GM18907 (cell line): ENCODE measurements at regions not wholly inside any gene's neighbourhood (a gene's known extent, or its start where the extent isn't known, plus 50 kb on each side); places are given as distances from the start of the nearest gene placed in this dataset.

ENCODE experiments used
- ATAC-seq: cut with Tn5 transposase; IDR thresholded peaks from one replicate; pipeline ENCODE4 v1.9.1; 2021; ENCODE audit warnings: mild to moderate bottlenecking, moderate library complexity; ENCODE audit not compliant: unreplicated experiment

- no peak for ATAC-seq
Observed at GRCh38 chr4:136691607-136692006, 840.7 kb downstream of the PCDH18 start.

- ATAC-seq, result no peak
Observed at GRCh38 chr4:136690360-136690759, 841.9 kb downstream of the PCDH18 start.

- no peak for ATAC-seq
Observed at GRCh38 chr4:136687596-136687995, 844.7 kb downstream of the PCDH18 start.

GRCh38 chr4:136687118-136687517 is 845.2 kb downstream of the PCDH18 start:
- ATAC-seq, result no peak

GRCh38 chr4:136680761-136681160 is 851.5 kb downstream of the PCDH18 start:
- ATAC-seq, result no peak

- ATAC-seq, result no peak
Observed at GRCh38 chr4:136680271-136680670, 852.0 kb downstream of the PCDH18 start.

- ATAC-seq, result no peak
Observed at GRCh38 chr4:136670265-136670664, 862.0 kb downstream of the PCDH18 start.

GRCh38 chr4:136664988-136665387 is 867.3 kb downstream of the PCDH18 start:
- no peak for ATAC-seq

GRCh38 chr4:136662539-136662938 is 869.8 kb downstream of the PCDH18 start:
- ATAC-seq, result no peak

GRCh38 chr4:136653640-136654406 is 878.5 kb downstream of the PCDH18 start:
- ATAC-seq, result no peak

- no peak for ATAC-seq
Observed at GRCh38 chr4:136651932-136652331, 880.4 kb downstream of the PCDH18 start.

- ATAC-seq, result peak; percentile 57
Observed at GRCh38 chr4:136651278-136651667, 881.0 kb downstream of the PCDH18 start.

- ATAC-seq, result peak; percentile 83
Observed at GRCh38 chr4:136650541-136651277, 881.6 kb downstream of the PCDH18 start.

GRCh38 chr4:136644279-136644678 is 888.0 kb downstream of the PCDH18 start:
- ATAC-seq, result no peak

- no peak for ATAC-seq
Observed at GRCh38 chr4:136643416-136643815, 888.9 kb downstream of the PCDH18 start.

- no peak for ATAC-seq
Observed at GRCh38 chr4:136637071-136637777, 895.1 kb downstream of the PCDH18 start.

GRCh38 chr4:136636155-136636554 is 896.1 kb downstream of the PCDH18 start:
- no peak for ATAC-seq

GRCh38 chr4:136634121-136634520 is 898.2 kb downstream of the PCDH18 start:
- ATAC-seq, result no peak

GRCh38 chr4:136599890-136600289 is 932.4 kb downstream of the PCDH18 start:
- ATAC-seq, result no peak

- ATAC-seq, result no peak
Observed at GRCh38 chr4:136590440-136590839, 941.9 kb downstream of the PCDH18 start.

- no peak for ATAC-seq
Observed at GRCh38 chr4:136583567-136583966, 948.7 kb downstream of the PCDH18 start.

GRCh38 chr4:136581119-136581518 is 951.2 kb downstream of the PCDH18 start:
- ATAC-seq, result no peak
